AG04450 (cell line): ENCODE measurements at regions not wholly inside any gene's neighbourhood (a gene's known extent, or its start where the extent isn't known, plus 50 kb on each side); places are given as distances from the start of the nearest gene placed in this dataset.

ENCODE experiments used
- CTCF ChIA-PET: fragments of 300-600, 350-600 bp; formaldehyde crosslinking; extraction: SDS; loops from one replicate; lab custom pipeline; 2022; ENCODE audit warnings: antibody characterized with exemption, inconsistent platforms; lab: Charles Lee
- POLR2A ChIA-PET: fragments of 350-600 bp; formaldehyde crosslinking; extraction: SDS; loops from one replicate; lab custom pipeline; 2021; ENCODE audit warnings: antibody characterized with exemption, inconsistent platforms; lab: Yijun Ruan, JAX
- DNase-seq: peaks from one replicate; pipeline ENCODE4 v3.0.0-alpha.2; 2011; ENCODE audit warnings: low read depth, low spot score
- H3K27ac ChIP-seq: one replicate; pipeline ENCODE4 v1.5.1; 2012; ENCODE audit warnings: low read depth, low read length, control low read depth
- H3K27me3 ChIP-seq: one replicate; pipeline ENCODE4 v1.6.0; 2012; ENCODE audit warnings: low read length; ENCODE audit not compliant: control insufficient read depth, insufficient read depth
- H3K4me3 ChIP-seq: 2 replicates; pipeline ENCODE4 v1.5.1; 2011; ENCODE audit warnings: mild to moderate bottlenecking, low read depth, low read length, control low read depth
- H3K9me3 ChIP-seq: 2 replicates; pipeline ENCODE4 v1.5.1; 2012; ENCODE audit warnings: low read length; ENCODE audit not compliant: control insufficient read depth, insufficient read depth
- TF ChIP-seq, protein P1 (sequence below): IDR thresholded peaks from 2 replicates; pipeline ENCODE4 v1.5.1; 2011; ENCODE audit warnings: low read depth, low read length, control low read depth, inconsistent platforms

DNA sequence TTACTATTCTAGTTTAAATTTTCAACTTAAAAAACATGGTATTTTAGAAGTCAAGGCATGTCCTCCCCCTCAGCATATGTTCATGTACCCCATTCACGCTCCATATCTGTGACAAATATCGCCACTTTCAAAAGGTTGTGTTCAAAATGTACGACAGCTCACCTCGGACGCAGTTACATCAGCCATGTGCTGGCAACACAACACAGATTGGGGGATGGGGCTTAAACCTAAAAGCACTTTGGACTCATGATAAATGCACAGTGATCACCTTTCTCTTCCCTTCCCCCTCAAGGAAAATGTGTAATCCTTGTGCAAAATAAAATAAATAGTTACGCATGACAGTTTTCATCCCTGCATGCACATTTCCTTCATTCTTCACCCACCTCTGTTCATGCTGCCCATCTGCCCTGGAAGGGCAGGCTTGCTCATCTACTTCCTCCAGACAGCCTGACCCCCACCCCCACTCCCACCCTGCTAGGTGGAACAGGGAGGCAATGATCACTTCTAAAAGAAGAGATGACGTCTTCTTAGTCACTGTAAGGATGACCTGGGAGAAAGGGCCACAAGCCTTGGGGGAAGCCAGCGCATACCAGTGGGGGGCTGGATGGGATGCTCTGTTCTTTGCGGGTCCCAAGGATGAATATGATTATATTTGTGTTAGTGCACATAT is 271.4 kb upstream of the SEMA6D start:
- H3K27me3 ChIP-seq = no peaks in the 10 kb centered on the region
- TF ChIP-seq, protein P1, sequence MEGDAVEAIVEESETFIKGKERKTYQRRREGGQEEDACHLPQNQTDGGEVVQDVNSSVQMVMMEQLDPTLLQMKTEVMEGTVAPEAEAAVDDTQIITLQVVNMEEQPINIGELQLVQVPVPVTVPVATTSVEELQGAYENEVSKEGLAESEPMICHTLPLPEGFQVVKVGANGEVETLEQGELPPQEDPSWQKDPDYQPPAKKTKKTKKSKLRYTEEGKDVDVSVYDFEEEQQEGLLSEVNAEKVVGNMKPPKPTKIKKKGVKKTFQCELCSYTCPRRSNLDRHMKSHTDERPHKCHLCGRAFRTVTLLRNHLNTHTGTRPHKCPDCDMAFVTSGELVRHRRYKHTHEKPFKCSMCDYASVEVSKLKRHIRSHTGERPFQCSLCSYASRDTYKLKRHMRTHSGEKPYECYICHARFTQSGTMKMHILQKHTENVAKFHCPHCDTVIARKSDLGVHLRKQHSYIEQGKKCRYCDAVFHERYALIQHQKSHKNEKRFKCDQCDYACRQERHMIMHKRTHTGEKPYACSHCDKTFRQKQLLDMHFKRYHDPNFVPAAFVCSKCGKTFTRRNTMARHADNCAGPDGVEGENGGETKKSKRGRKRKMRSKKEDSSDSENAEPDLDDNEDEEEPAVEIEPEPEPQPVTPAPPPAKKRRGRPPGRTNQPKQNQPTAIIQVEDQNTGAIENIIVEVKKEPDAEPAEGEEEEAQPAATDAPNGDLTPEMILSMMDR = no peak
- POLR2A ChIA-PET = no interaction called here
- CTCF ChIA-PET = no interaction called here
- no peaks in the 10 kb centered on the region for H3K9me3 ChIP-seq
- H3K4me3 ChIP-seq = no peak overlapping the region
- DNase-seq = no peak
- no peak overlapping the region for H3K27ac ChIP-seq

DNA sequence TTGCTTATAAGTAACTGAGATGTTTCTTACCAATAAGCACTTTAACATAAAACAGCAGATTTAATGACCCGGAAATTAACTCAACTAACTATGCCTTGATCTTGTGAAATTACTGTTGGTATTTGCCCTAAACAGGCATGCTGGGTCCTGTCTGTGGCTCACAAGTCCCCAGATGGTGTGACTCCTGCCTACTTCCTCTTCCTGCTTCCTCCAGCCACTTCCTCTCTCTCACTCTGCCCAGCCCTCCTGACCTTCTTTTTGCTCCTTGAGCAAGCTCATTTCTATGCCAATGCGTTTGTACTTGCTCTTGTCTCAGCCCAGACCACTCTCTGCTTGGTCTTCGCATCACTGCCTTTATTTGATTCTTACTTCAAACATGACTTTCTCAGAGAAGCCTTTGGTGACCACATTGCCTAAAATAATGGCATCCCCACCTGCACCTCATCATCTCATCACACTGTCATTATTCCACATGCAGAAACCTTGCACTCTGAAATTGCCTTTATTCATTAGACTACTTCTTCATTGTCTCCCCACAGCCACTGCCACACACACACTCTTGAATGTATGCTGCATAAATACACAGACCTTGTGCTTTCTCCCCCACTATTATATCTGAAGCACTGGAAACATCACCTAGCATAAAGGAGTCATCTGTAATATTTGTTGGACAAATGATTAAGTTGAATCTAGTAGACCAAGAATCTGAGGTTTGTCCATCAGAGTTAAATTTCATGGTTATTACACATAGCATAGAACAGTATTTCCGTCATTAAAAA is 256.3 kb upstream of the SEMA6D start:
- CTCF ChIA-PET = interaction anchor here (1.3 to 1.6 kb wide), 2 partner anchors 11 to 12 kb away, joined by 3 to 8 read pairs; no protein-coding TSS in a partner anchor

DNA sequence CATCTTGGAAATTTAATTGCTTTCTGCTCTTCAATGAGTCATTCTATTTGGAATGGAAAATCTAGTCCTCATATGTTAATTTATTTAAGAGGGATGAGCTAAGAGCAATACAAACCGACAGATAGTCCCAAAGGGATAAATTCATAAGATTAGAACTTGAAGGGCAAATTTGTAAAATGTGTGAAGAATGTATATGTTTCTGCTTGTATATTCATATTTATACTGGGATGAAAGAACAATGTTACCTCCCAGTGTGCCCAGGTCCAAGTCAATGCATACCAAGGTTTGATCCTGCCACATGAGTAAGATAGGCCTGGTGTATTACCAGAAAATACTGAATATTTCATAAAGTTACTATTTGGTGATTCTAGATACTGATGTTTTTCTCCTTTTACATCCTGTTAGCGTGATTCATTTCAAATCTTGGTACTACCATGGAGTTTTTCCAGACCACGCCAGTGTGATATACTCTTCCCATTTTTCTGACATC is 255.6 kb upstream of the SEMA6D start:
- DNase-seq = no peak
- Histone ChIP-seq H3K27ac (no peak overlapping the region), H3K9me3 (peaks cover 4% of the 10 kb centered on the region; the same call in 1 of the 2 replicates), H3K27me3 (no peaks in the 10 kb centered on the region), H3K4me3 (no peak overlapping the region)
- POLR2A ChIA-PET = no interaction called here
- CTCF ChIA-PET = no interaction called here
- TF ChIP-seq, protein P1 = no peak

More for the DNA sequence above, 256.3 kb upstream of the SEMA6D start:
- H3K9me3 ChIP-seq = peaks cover 4% of the 10 kb centered on the region; the same call in 1 of the 2 replicates
- H3K27me3 ChIP-seq = no peaks in the 10 kb centered on the region
- DNase-seq = no peak
- POLR2A ChIA-PET = no interaction called here
- H3K27ac ChIP-seq = no peak overlapping the region
- H3K4me3 ChIP-seq = no peak overlapping the region
- TF ChIP-seq, protein P1 = no peak

- TF ChIP-seq, protein P1 = no peak
- DNase-seq = no peak
- ChIA-PET CTCF (interaction anchor here (0.6 kb wide), 1 partner anchor 130 kb away, joined by 4 read pairs; no protein-coding TSS in a partner anchor), POLR2A (no interaction called here)
- no peak overlapping the region for H3K4me3 ChIP-seq
- H3K27ac ChIP-seq = no peak overlapping the region
- peaks cover 4% of the 10 kb centered on the region; the same call in 1 of the 2 replicates for H3K9me3 ChIP-seq
- no peaks in the 10 kb centered on the region for H3K27me3 ChIP-seq
These were observed 250.9 kb upstream of the SEMA6D start for GRCh38 chr15:47466357-47466756.
